GM12873 (cell line): ENCODE measurements at regions not wholly inside any gene's neighbourhood (a gene's known extent, or its start where the extent isn't known, plus 50 kb on each side); places are given as distances from the start of the nearest gene placed in this dataset.

Experiments used
- CTCF ChIP-seq: IDR thresholded peaks from 2 replicates; pipeline ENCODE4 v1.5.1; 2012; ENCODE audit warnings: low read depth, mild to moderate bottlenecking, moderate library complexity, low read length, control low read depth; ENCODE audit not compliant: insufficient read depth; ENCODE audit errors: missing control alignments

GRCh38 chr2:75277111-75277510 is 77.8 kb upstream of the TACR1 start:
- TF ChIP-seq CTCF: no peak

- no peak for TF ChIP-seq CTCF
Observed at GRCh38 chr2:75276093-75277029, 77.0 kb upstream of the TACR1 start.

- no peak for TF ChIP-seq CTCF
Observed at GRCh38 chr2:75274936-75275335, 75.6 kb upstream of the TACR1 start.

- TF ChIP-seq CTCF: no peak
Observed at GRCh38 chr2:75268112-75268511, 68.8 kb upstream of the TACR1 start.

GRCh38 chr2:75261923-75262322 is 62.6 kb upstream of the TACR1 start:
- no peak for TF ChIP-seq CTCF

GRCh38 chr2:75260946-75261345 is 61.6 kb upstream of the TACR1 start:
- TF ChIP-seq CTCF: no peak

- TF ChIP-seq CTCF: no peak
Observed at GRCh38 chr2:75258620-75259019, 59.3 kb upstream of the TACR1 start.
